Breast epithelium (tissue), 3 donors: ENCODE measurements at regions not wholly inside any gene's neighbourhood (a gene's known extent, or its start where the extent isn't known, plus 50 kb on each side); places are given as distances from the start of the nearest gene placed in this dataset.

ENCODE experiments used
- POLR2A ChIP-seq: fragments of 450-650 bp; IDR thresholded peaks from one replicate; pipeline ENCODE4 v1.6.1; 2016; ENCODE audit warnings: antibody characterized with exemption, mild to moderate bottlenecking, moderate library complexity
- TF ChIP-seq, protein P1 (sequence below), 3 donors: fragments of 450-650 bp; IDR thresholded peaks; one replicate each; pipeline ENCODE4 v1.5.1; 2016 to 2017; ENCODE audit warnings: antibody characterized with exemption in 3 of 3, mild to moderate bottlenecking in 3 of 3, moderate library complexity in 3 of 3

GRCh38 chr5:158317507-158317906 lies 458.6 kb upstream of the CLINT1 start:
- TF ChIP-seq, protein P1, sequence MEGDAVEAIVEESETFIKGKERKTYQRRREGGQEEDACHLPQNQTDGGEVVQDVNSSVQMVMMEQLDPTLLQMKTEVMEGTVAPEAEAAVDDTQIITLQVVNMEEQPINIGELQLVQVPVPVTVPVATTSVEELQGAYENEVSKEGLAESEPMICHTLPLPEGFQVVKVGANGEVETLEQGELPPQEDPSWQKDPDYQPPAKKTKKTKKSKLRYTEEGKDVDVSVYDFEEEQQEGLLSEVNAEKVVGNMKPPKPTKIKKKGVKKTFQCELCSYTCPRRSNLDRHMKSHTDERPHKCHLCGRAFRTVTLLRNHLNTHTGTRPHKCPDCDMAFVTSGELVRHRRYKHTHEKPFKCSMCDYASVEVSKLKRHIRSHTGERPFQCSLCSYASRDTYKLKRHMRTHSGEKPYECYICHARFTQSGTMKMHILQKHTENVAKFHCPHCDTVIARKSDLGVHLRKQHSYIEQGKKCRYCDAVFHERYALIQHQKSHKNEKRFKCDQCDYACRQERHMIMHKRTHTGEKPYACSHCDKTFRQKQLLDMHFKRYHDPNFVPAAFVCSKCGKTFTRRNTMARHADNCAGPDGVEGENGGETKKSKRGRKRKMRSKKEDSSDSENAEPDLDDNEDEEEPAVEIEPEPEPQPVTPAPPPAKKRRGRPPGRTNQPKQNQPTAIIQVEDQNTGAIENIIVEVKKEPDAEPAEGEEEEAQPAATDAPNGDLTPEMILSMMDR (IDR thresholded peaks at IDR 0.05): no peak
- TF ChIP-seq POLR2A: no peak
